Right lobe of liver (tissue), 4 donors: ENCODE measurements at regions not wholly inside any gene's neighbourhood (a gene's known extent, or its start where the extent isn't known, plus 50 kb on each side); places are given as distances from the start of the nearest gene placed in this dataset.

Experiments
- CTCF ChIP-seq, 4 donors: fragments of 200-600 bp in 3 of 4; fragments of 450-650 bp in 1 of 4; IDR thresholded peaks; one replicate each; pipeline versions ENCODE4 v1.5.1 to v1.8.0; 2016 to 2022; ENCODE audit warnings: antibody characterized with exemption in 4 of 4, mild to moderate bottlenecking in 2 of 4
- POLR2A ChIP-seq: fragments of 450-650 bp; IDR thresholded peaks from one replicate; pipeline ENCODE4 v1.6.1; 2017; ENCODE audit warnings: antibody characterized with exemption, mild to moderate bottlenecking
- donor health status: DM: no; HTN: no; CAD: no.
- donor health status: DM: no; HTN: no; CAD: no.
- donor health status: DM: no; HTN: yes; CAD: no.

GRCh38 chr11:69229511-69229910 lies 64.4 kb upstream of the MYEOV start:
- TF ChIP-seq CTCF (IDR thresholded peaks at IDR 0.05) (no peak), POLR2A (no peak)
